Left ventricle myocardium superior (tissue), 1 donor: ENCODE measurements at regions not wholly inside any gene's neighbourhood (a gene's known extent, or its start where the extent isn't known, plus 50 kb on each side); places are given as distances from the start of the nearest gene placed in this dataset.
A peak's percentile ranks its signal among the peaks of the same experiment; 100 is the strongest.
"Not testable (repeated sequence)": the region's sequence is repeated elsewhere in the genome, so short reads cannot be mapped to it uniquely, and the experiment has no call there.

Experiments used
- ATAC-seq: fragments of 200-7000 bp; cut with Tn5 transposase; one replicate; pipeline ENCODE4 v1.9.1; 2020; ENCODE audit warnings: mild to moderate bottlenecking, moderate library complexity
- DNase-seq: peaks from one replicate; pipeline ENCODE4 v3.0.0-alpha.2; 2020
- intact Hi-C: fragments of 100-400 bp; cut with micrococcal nuclease; formaldehyde crosslinking; loops from one replicate; pipeline ENCODE4 v1.11.0; 2022
- donor health status: DM: no; HTN: yes; CAD: no; lungs with severe emphysema.

DNA sequence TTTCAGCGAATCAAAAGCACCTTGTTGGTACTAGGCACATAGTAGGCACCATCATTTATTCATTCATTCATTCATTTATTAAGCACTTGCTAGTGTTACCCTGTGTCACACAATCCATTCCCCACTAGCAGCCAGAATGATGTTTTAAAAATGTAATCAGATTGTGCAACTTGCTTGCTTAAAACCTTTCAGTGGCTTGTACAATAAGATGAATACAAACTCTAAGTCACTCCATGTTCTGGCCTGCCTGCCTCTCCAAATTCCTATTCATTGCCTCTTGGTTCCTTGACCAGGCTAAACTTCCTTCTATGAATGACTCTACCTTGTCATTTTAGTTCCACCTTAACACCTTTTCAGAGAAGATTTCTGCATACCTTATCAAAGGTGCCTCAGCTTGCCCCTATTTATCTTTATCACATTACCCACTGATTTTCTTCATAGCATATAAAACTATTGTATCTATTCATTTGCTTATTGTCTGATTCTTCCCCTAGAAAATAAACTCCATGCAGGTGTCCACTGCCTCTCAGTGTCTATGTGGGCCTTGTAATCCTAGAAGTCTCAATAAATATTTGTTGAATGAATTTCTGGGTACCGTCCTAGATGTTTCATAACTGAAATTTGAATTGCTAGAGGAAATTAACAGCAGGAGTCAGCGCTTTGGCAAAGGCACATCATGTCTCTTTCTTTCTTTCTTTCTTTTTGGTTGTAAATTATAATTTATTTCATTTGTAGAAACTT, 169.5 kb downstream of the TMEM26 start:
- no peak for ATAC-seq
- intact Hi-C loops = loop anchor here (5.0 to 10.0 kb wide), 3 partner anchors 141 to 466 kb away; no protein-coding TSS in a partner anchor
- DNase-seq = no peak

DNA sequence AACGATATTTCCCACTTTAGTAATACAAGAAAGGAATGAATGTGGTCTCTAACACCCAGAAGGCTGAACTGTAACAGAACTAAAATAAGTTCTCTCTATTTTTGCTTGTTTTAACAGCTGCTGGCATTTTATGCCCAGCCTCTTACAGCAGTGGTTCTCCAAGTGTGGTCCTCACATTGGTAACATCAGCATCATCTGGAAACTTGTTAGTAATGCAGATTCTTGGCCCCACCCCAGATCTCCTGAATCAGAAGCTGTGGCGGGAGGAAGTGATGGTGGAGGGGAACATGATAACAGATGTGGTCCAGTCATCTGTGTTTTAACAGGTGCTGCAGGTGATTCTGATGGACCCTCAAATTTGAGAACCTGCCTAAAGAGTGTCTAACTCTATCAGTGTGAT, 170.1 kb downstream of the TMEM26 start:
- DNase-seq = no peak
- ATAC-seq = no peak

DNA sequence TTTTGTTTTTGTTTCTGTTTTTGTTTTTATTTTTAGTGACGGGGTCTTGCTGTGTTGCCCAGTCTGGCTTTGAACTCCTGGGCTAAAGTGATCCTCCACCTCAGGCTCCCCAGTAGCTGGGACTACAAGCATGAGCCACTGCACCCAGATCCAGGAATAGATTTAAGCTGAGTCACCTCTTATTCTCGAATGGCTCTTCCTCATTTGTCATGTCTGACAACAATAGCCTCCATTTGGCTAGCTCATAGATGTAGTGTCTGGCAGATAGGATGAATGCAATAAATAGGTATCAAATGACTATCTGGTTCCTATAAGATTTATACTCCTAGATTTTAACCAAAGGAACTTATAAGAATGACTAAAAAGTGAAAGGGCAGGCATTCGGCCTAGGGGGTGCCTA, 172.9 kb downstream of the TMEM26 start:
- intact Hi-C loops = loop anchor here (5.0 to 10.0 kb wide), 3 partner anchors 138 to 463 kb away; no protein-coding TSS in a partner anchor
- no peak for DNase-seq
- ATAC-seq = no peak

More for the DNA sequence above, 170.1 kb downstream of the TMEM26 start:
- intact Hi-C loops = loop anchor here (5.0 to 10.0 kb wide), 3 partner anchors 141 to 466 kb away; no protein-coding TSS in a partner anchor

DNA sequence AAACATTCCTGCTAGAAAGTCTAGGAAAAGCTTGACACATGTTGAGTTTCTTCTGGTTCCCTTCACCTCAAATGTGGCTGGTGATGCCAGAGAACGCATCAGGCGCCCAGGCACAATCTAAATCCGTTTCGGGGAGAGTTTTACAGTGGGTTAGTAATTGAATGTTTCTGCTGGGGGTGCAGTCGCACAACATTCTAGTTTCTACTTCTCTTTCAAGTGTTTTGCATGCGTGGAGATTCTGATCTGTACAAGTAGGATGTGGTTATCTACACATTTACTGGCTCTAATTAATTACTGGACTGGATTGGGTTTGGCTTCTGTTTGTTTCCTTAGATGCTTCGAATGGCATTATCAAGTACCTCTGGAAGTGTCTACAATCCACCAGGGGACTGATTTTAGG, 173.8 kb downstream of the TMEM26 start:
- intact Hi-C loops = no loop called here
- ATAC-seq (no peak), DNase-seq (no peak)

DNA sequence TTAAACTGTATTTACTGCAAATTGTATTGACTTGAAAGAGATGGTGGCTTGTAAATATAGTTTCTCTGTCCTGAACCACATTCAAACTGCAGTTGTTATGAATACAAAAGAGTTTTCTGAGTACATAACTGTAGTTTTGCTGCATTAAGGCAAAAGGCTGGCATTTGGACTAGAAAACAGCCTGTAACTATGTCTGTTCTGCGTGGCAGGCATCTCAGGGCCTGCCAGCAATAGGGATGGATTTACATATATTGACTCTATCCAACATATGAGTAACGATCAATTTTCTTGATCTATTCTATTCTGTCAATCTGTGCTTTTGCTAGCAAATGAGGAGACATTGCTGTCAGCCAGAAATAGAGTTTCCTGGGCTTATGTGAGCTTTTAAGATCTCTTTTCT, 174.6 kb downstream of the TMEM26 start:
- DNase-seq = no peak
- intact Hi-C loops = no loop called here
- no peak for ATAC-seq

DNA sequence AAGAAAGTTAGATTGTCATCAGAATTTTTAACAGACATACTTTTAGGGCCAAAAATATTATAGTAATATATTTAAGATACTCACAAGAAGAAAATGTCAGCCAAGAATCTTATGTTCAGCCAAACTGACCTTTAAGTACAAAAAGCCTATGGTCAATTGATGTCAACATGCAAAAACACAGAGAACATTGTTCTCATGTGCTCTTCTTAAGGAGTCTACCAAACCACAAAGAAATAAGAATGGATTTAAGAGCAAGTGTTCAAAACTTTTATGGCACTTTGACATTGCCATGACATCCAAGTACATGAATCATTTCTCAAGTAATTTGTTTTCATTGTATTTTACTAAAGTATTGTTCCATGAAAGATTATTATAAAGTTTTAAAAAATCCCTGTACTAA, 180.4 kb downstream of the TMEM26 start:
- intact Hi-C loops = no loop called here
- ATAC-seq (no peak), DNase-seq (no peak)

DNA sequence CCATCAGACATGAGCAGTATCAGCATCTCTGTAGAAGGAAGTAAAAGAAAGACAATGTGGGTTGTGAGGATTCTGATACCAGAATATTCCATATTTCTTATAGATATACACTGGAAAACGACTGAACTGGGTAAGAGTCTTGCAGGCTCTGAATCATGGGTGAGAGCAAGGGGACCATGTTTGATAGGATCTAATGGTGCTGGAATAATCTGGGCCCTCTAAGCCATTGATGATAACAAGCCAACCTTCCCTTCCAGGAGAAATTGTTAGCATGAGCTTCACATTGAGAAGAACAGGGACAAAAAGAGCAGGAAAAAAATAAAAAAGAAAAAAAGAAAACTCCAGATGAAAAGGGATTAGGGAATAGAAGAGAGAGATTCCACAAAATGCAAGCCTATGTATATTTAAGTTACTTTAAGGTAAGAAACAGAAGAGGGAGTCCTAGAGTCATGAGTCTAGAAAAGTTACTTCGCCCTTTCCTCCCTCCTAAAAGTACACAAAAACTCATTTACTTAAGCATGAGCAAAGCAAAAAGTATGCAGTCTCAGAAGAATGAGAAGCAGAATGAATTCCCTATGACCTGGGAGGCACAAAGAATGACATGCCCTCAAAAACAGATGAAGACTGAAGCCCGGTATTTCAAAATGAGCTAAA, 181.9 kb downstream of the TMEM26 start:
- ATAC-seq = no peak
- no peak for DNase-seq
- intact Hi-C loops = no loop called here

DNA sequence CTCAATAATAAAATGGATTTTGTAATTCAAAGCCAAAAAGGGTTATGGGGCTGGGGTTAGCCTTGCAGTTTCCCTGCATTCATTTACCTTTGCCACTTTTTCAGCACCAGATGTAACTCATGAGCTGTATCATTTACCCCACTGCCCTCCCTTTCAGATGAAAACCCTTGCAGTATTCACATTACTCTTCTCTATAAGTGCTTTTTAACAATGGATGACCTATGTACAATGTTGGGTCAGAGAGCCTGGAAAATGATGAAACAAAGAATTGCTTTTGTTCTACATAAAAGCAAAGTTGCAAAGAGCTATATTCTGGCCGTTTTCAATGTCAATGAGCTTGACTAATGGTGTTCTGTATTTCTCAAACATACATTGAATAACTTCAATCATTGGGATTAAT, 189.7 kb downstream of the TMEM26 start:
- intact Hi-C loops = no loop called here
- no peak for ATAC-seq
- DNase-seq = no peak

DNA sequence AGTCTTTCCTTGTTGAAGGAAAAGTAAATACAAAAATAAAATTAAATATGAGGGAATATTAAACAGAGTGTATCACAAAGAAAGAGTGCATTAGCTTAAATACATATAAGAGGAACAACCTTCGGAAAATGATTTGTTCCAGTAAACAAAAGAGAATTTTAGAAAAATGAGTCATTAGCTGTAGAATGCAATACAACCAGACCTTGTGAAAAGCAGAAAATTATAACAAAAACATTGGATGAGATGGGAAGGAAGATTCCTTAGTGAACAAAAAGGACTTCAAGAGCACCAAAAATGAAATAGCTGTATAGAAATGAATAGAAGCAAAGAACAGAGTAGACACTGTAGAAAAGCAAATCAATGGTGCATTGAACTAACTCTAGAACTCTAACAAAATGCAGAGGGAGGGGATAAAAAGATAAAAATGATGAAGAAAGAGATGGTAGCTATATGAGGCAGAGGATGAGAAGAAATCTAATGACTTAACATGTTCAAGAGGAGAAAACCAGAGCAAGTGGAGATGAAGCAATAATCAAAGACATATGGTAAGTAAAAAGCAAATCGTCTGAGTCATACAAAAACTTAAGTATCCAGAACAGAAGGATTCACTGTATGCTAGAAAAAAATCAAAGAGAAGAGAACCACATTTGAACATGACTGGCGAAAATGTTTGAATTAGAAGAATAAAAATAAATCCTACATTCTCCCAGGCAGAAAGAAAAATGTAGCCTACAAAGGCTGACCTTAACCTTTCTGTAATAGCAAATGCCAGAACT, 190.5 kb downstream of the TMEM26 start:
- ATAC-seq (no peak), DNase-seq (no peak)
- intact Hi-C loops = no loop called here

DNA sequence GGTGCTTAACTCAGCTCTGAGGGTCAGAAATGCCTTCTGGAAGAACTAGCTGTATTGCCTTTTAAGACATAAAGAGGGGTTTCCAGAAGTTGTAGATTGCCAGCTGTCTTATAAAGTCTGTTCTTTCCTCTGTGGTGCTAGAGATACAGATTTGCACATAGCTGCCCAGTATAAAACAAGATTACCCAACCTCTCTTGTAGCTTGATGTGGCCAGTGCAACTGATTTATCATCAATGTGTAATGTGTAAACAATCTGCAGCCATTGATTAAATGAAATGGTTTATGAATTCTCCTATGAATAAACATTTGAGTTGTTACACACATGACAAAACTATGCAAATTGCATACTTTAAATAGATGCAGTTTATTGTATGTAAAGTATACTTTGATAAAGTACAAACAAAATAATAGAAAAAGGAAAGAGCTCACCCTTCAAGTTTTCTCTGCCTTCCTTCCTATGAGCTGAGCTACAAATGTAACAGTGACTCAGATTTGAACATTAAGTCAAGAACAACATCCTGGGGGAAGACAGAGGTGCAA, 195.2 kb downstream of the TMEM26 start:
- intact Hi-C loops = no loop called here
- ATAC-seq (no peak), DNase-seq (no peak)

DNA sequence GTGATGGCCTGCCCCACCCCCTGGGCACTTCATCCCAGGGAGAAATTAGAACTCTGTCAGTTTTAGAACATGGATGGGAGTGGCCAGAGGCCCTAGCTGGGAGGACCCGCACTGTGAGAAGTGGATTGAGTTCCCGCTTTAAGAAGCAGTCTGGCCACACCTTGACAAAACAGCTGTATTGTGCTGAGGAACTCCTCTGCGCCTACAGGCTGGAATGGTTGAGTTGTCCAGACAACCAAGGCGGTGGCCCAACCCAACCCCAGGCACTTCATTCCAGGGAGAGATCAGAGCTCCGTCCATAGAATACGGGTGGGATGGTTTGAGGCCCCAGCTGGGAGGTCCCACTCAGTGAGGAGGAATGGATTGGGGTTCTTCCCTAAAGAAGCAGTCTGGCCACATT, 196.0 kb downstream of the TMEM26 start:
- no peak for DNase-seq
- ATAC-seq = no peak
- intact Hi-C loops = no loop called here

DNA sequence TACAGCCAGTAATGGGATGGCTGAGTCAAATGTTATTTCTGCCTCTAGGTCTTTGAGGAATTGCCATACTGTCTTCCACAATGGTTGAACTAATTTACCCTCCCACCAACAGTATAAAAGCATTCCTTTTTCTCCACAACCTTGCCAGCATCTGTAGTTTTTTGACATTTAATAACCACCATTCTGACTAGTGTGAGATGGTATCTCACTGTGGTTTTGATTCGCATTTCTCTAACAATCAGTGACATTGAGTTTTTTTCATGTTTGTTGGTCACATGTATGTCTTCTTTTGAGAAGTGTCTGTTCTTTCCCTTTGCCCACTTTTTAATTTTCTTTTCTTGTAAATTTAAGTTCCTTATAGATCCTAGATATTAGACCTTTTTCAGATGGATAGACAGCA, 200.9 kb downstream of the TMEM26 start:
- ATAC-seq, DNase-seq, intact Hi-C loops: not testable (repeated sequence)

DNA sequence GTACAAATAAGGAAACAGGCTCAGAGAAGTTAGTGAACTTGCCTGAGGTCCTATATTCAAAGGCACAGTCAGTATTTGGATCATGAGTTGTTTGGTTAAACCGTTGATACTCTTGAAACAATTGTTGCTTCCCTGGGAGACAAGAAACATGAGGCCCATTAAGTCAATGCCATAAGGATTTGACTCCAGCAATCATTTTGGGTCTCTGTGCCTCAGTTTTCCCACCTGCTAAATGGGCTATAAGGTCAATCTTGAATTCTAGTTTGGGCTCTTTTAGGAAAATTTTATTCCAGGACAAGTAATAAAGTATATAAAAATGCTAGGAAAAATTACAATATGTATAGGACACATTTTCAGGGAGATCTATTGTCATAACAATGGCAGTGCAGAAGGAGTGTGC, 202.1 kb downstream of the TMEM26 start:
- intact Hi-C loops = no loop called here
- DNase-seq (no peak), ATAC-seq (no peak)

DNA sequence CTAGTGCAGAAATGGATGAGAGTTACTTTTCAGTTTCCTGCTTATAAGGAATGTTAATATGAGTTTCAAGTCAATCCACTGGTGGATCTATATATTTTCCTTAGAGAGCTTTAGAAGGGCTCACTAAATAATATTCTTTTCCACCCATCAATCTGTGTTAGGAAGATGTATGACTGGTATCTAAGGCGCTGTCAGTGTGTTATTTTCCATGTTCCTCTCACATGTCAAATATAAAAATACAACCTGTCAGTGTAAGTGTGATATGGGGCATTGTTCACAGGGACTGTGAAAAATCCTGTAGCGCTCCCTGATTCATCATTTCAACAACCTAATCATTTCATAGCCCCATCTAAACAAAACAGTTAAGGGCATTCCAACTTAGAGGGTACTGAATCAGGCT, 203.1 kb downstream of the TMEM26 start:
- no peak for DNase-seq
- intact Hi-C loops = no loop called here
- peak; percentile 43 for ATAC-seq

DNA sequence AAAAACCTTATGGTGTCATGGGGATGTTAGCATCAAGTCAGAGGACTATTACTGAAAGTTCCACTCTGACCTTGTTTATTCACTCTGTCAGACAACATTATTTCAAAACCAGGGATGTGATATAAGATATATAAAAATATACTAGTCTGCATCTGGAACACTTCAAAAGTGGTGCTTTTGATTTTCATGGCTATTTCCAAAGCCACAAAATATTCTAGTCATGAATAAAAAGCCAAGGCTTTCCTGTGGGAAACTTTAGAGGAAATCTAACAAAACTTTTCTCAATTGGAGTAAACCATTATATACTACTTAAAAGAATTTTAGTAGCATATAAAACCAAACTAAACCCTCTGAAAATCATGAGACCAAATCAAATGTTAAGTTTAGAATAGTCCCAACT, 205.2 kb downstream of the TMEM26 start:
- ATAC-seq (no peak), DNase-seq (no peak)
- intact Hi-C loops = no loop called here

DNA sequence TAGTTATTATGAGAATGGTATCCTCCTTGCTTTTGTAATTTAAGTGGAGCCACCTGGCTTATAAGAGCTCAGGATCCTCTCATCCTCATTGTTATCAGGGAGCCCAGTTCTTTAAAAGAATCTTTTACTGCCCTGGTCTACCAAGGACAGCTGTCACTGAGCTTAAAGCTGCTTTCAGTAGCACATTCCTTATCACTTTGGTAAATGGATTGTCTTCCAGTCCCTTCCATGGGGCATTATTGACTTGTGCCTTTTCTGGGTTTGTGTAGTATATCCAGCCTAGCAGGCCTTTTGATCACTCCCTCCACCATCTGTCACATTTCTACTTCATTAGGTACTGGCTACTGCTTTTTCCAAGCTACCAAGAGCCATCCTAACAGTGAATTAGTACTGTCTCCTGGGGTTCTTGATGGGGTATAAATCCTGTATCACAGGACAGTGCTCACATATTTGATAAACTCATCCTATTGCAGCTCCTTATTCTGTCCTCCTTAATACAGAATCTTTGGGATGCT, 208.9 kb downstream of the TMEM26 start:
- ATAC-seq (no peak), DNase-seq (no peak)
- intact Hi-C loops = no loop called here

DNA sequence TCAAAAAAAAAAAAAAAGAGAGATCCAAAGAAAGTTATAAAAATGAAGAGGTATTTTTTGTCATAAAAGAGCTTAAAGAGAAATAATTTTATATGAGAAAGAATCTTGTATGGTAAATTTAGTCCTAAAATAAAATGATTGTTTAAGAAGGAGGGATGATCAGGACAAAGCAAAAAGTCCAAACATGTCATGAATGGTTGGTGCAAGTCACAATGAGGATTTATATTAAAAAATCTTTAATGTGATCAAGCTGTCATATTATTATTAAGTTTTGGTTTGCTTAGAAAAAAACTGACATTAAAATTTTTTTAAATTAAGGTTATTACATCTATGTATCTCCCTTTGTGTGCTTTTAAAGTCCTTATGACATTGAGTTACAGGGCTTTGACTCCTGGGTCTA, 220.4 kb downstream of the TMEM26 start:
- DNase-seq (no peak), ATAC-seq (no peak)
- intact Hi-C loops = no loop called here

DNA sequence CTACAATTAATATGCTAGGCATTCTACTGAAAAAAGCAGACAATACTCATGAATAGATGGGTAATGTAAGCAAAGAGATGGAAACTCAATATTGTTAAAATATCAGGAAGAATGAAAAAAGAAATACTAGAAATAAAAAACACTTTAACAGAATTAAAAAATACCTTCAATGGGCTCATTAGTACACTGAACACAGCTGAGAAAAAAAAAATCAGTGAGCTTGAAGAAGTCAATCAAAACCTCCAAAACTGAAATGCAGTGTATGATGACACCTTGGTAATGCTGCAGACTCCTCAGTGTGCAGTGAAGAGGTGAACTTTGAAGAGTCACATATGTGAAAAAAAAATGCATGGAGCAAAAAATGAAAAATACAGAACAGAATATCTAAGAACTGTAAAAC, 227.2 kb downstream of the TMEM26 start:
- intact Hi-C loops = no loop called here
- DNase-seq (no peak), ATAC-seq (no peak)

DNA sequence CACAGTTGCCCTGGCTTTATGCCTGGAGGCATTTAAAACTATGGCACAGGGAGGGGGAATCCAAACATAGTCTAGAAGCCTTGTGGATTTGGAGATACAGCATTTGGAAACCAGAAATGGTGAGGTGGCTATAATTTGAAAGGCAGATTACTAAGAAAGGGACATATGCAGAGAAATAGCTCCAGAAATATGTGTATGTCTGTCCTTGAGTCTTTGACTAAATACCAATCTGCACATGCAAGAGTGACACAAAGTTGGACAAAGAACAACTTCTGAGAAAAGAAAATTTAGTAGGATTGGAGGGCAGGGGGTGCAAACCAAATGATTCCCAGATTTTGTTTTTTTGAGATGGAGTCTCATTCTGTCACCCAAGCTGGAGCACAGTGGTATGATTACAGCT, 229.6 kb downstream of the TMEM26 start:
- no peak for DNase-seq
- no peak for ATAC-seq
- intact Hi-C loops = no loop called here

DNA sequence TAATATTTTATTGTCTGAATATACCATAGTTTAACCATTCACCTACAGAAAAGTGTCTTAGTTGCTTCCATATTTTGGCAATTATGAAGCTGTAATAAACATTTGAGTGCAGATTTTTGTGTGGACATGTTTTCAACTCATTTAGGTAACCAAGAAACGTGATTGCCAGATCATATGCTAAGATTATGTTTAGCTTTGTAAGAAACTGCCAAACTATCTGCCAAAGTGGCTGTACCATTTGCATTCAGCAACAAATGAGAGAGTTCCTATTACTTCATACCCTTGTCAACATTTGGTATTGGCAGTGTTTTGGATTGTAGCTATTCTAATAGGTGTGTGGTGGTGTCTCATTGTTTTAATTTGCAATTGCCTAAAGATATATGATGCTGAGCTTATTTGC, 233.5 kb downstream of the TMEM26 start:
- intact Hi-C loops = no loop called here
- no peak for DNase-seq
- no peak for ATAC-seq
